Mucosa of stomach (tissue), 1 donor: ENCODE measurements at regions not wholly inside any gene's neighbourhood (a gene's known extent, or its start where the extent isn't known, plus 50 kb on each side); places are given as distances from the start of the nearest gene placed in this dataset.

Source experiments
- H3K27me3 ChIP-seq: one replicate; pipeline ENCODE4 v1.7.0; 2013; ENCODE audit warnings: mild to moderate bottlenecking, low read length; ENCODE audit not compliant: control insufficient read depth, insufficient read depth
- H3K36me3 ChIP-seq: one replicate; pipeline ENCODE4 v1.7.0; 2013; ENCODE audit warnings: low read length; ENCODE audit not compliant: control insufficient read depth, insufficient read depth
- H3K4me1 ChIP-seq: one replicate; pipeline ENCODE4 v1.7.0; 2013; ENCODE audit warnings: mild to moderate bottlenecking, low read length; ENCODE audit not compliant: control insufficient read depth, insufficient read depth
- H3K4me3 ChIP-seq: one replicate; pipeline ENCODE4 v1.7.0; 2013; ENCODE audit warnings: low read length
- H3K9ac ChIP-seq: one replicate; pipeline ENCODE4 v1.7.0; 2013; ENCODE audit warnings: mild to moderate bottlenecking, low read length, moderate library complexity
- H3K9me3 ChIP-seq: one replicate; pipeline ENCODE4 v1.7.0; 2013; ENCODE audit warnings: mild to moderate bottlenecking, low read length, moderate library complexity; ENCODE audit not compliant: control insufficient read depth
- donor health status: Pancreatic carcinoma.

GRCh38 chr9:13588151-13589033 is 308.9 kb upstream of the MPDZ start:
- Histone ChIP-seq H3K9ac (no peak overlapping the region), H3K4me3 (no peak overlapping the region), H3K9me3 (no peaks in the 10 kb centered on the region), H3K27me3 (no peaks in the 10 kb centered on the region), H3K36me3 (no peaks in the 10 kb centered on the region), H3K4me1 (no peaks in the 10 kb centered on the region)

- Histone ChIP-seq H3K27me3 (no peaks in the 10 kb centered on the region), H3K9ac (no peak overlapping the region), H3K9me3 (no peaks in the 10 kb centered on the region), H3K36me3 (no peaks in the 10 kb centered on the region), H3K4me1 (no peaks in the 10 kb centered on the region), H3K4me3 (no peak overlapping the region)
Measured at GRCh38 chr9:13587571-13587970, 308.1 kb upstream of the MPDZ start.

- H3K9ac ChIP-seq: no peak overlapping the region
Measured at GRCh38 chr9:13586587-13587374, 307.3 kb upstream of the MPDZ start.

GRCh38 chr9:13580760-13581159 is 301.3 kb upstream of the MPDZ start:
- no peak overlapping the region for H3K4me3 ChIP-seq
- H3K27me3 ChIP-seq: no peaks in the 10 kb centered on the region
- H3K9me3 ChIP-seq: no peaks in the 10 kb centered on the region
- H3K36me3 ChIP-seq: no peaks in the 10 kb centered on the region
- H3K9ac ChIP-seq: no peak overlapping the region
- no peaks in the 10 kb centered on the region for H3K4me1 ChIP-seq

More at GRCh38 chr9:13586587-13587374, 307.3 kb upstream of the MPDZ start:
- Histone ChIP-seq H3K36me3 (no peaks in the 10 kb centered on the region), H3K9me3 (no peaks in the 10 kb centered on the region), H3K4me1 (no peaks in the 10 kb centered on the region), H3K4me3 (no peak overlapping the region), H3K27me3 (no peaks in the 10 kb centered on the region)

- Histone ChIP-seq H3K4me3 (no peak overlapping the region), H3K4me1 (no peaks in the 10 kb centered on the region), H3K9me3 (no peaks in the 10 kb centered on the region), H3K9ac (no peak overlapping the region), H3K27me3 (no peaks in the 10 kb centered on the region), H3K36me3 (no peaks in the 10 kb centered on the region)
Measured at GRCh38 chr9:13580131-13580530, 300.6 kb upstream of the MPDZ start.

- no peak overlapping the region for H3K9ac ChIP-seq
Measured at GRCh38 chr9:13576101-13576500, 296.6 kb upstream of the MPDZ start.

GRCh38 chr9:13575558-13575957 is 296.1 kb upstream of the MPDZ start:
- Histone ChIP-seq H3K9ac (no peak overlapping the region), H3K4me1 (no peaks in the 10 kb centered on the region), H3K9me3 (no peaks in the 10 kb centered on the region), H3K27me3 (no peaks in the 10 kb centered on the region), H3K36me3 (no peaks in the 10 kb centered on the region), H3K4me3 (no peak overlapping the region)

More at GRCh38 chr9:13576101-13576500, 296.6 kb upstream of the MPDZ start:
- Histone ChIP-seq H3K4me1 (no peaks in the 10 kb centered on the region), H3K36me3 (no peaks in the 10 kb centered on the region), H3K9me3 (no peaks in the 10 kb centered on the region), H3K27me3 (no peaks in the 10 kb centered on the region), H3K4me3 (no peak overlapping the region)

- Histone ChIP-seq H3K27me3 (no peaks in the 10 kb centered on the region), H3K4me1 (no peaks in the 10 kb centered on the region)
Measured at GRCh38 chr9:13570068-13570974, 290.8 kb upstream of the MPDZ start.

GRCh38 chr9:13569602-13570067 is 290.1 kb upstream of the MPDZ start:
- Histone ChIP-seq H3K27me3 (no peaks in the 10 kb centered on the region), H3K4me3 (no peak overlapping the region), H3K4me1 (no peaks in the 10 kb centered on the region), H3K9me3 (no peaks in the 10 kb centered on the region), H3K9ac (no peak overlapping the region), H3K36me3 (no peaks in the 10 kb centered on the region)

More at GRCh38 chr9:13570068-13570974, 290.8 kb upstream of the MPDZ start:
- no peak overlapping the region for H3K9ac ChIP-seq
- H3K4me3 ChIP-seq: no peak overlapping the region
- H3K36me3 ChIP-seq: no peaks in the 10 kb centered on the region
- H3K9me3 ChIP-seq: no peaks in the 10 kb centered on the region

- peak overlapping the region; percentile 53 for H3K9ac ChIP-seq
- H3K4me3 ChIP-seq: no peak overlapping the region
Measured at GRCh38 chr9:13568841-13569601, 289.5 kb upstream of the MPDZ start.

GRCh38 chr9:13568405-13568804 is 288.9 kb upstream of the MPDZ start:
- H3K4me1 ChIP-seq: no peaks in the 10 kb centered on the region
- H3K9me3 ChIP-seq: no peaks in the 10 kb centered on the region
- H3K9ac ChIP-seq: peak overlapping the region; percentile 53
- H3K36me3 ChIP-seq: no peaks in the 10 kb centered on the region
- H3K4me3 ChIP-seq: no peak overlapping the region
- H3K27me3 ChIP-seq: no peaks in the 10 kb centered on the region

More at GRCh38 chr9:13568841-13569601, 289.5 kb upstream of the MPDZ start:
- Histone ChIP-seq H3K4me1 (no peaks in the 10 kb centered on the region), H3K9me3 (no peaks in the 10 kb centered on the region), H3K27me3 (no peaks in the 10 kb centered on the region), H3K36me3 (no peaks in the 10 kb centered on the region)
